Erythroblast (primary cell): ENCODE measurements at regions not wholly inside any gene's neighbourhood (a gene's known extent, or its start where the extent isn't known, plus 50 kb on each side); places are given as distances from the start of the nearest gene placed in this dataset.
"Not testable (repeated sequence)": the region's sequence is repeated elsewhere in the genome, so short reads cannot be mapped to it uniquely, and the experiment has no call there.

Source experiments
- GATA1 ChIP-seq: IDR thresholded peaks from 2 replicates; pipeline ENCODE4 v1.6.1; 2011; ENCODE audit warnings: low read depth, mild to moderate bottlenecking, control low read depth, low read length, moderate library complexity
- POLR2A ChIP-seq: IDR thresholded peaks from 2 replicates; pipeline ENCODE4 v1.6.1; 2011; ENCODE audit warnings: mild to moderate bottlenecking, low read length

- TF ChIP-seq POLR2A, GATA1: not testable (repeated sequence)
Observed at GRCh38 chr16:64072131-64072730, 1049.6 kb downstream of the CDH11 start.
